Neuronal stem cell (in vitro differentiated cells): ENCODE measurements at regions not wholly inside any gene's neighbourhood (a gene's known extent, or its start where the extent isn't known, plus 50 kb on each side); places are given as distances from the start of the nearest gene placed in this dataset.

ENCODE experiments used
- DNase-seq: peaks from one replicate; pipeline ENCODE4 v3.0.0-alpha.2; 2013; ENCODE audit warnings: low spot score
- H2AFZ ChIP-seq: one replicate; pipeline ENCODE4 v1.6.1; 2013; ENCODE audit warnings: mild to moderate bottlenecking, low read length, inconsistent platforms
- H2AK5ac ChIP-seq: 2 replicates; pipeline ENCODE4 v1.6.1; 2013; ENCODE audit warnings: low read depth, mild to moderate bottlenecking, inconsistent platforms, low read length, moderate library complexity, mixed read lengths
- H2BK120ac ChIP-seq: 2 replicates; pipeline ENCODE4 v1.6.1; 2013; ENCODE audit warnings: low read depth, mild to moderate bottlenecking, inconsistent platforms, low read length, moderate library complexity, mixed read lengths
- H2BK12ac ChIP-seq: one replicate; pipeline ENCODE4 v1.6.1; 2013; ENCODE audit warnings: low read length, inconsistent platforms
- H2BK15ac ChIP-seq: 2 replicates; pipeline ENCODE4 v1.6.1; 2013; ENCODE audit warnings: mild to moderate bottlenecking, low read length, inconsistent platforms, mixed read lengths
- H2BK5ac ChIP-seq: one replicate; pipeline ENCODE4 v1.6.1; 2013; ENCODE audit warnings: inconsistent platforms, mild to moderate bottlenecking, low read length, moderate library complexity
- H3K14ac ChIP-seq: one replicate; pipeline ENCODE4 v1.6.1; 2013; ENCODE audit warnings: low read length, inconsistent platforms
- H3K18ac ChIP-seq: 2 replicates; pipeline ENCODE4 v1.6.1; 2013; ENCODE audit warnings: low read length, inconsistent platforms
- H3K23ac ChIP-seq: 2 replicates; pipeline ENCODE4 v1.6.1; 2013; ENCODE audit warnings: low read depth, mild to moderate bottlenecking, mixed read lengths, low read length, inconsistent platforms; ENCODE audit not compliant: poor library complexity
- H3K27ac ChIP-seq: replicated peaks from 3 replicates; pipeline ENCODE4 v1.5.1; 2013; ENCODE audit warnings: low read length, inconsistent platforms
- H3K27me3 ChIP-seq, 3 experiments: 2 replicates each; pipeline ENCODE4 v1.6.1; 2013; ENCODE audit warnings: low read length in 3 of 3, mild to moderate bottlenecking in 2 of 3, inconsistent platforms in 1 of 3, low read depth in 1 of 3, mixed read lengths in 1 of 3, moderate library complexity in 1 of 3; ENCODE audit not compliant: control insufficient read depth in 3 of 3, insufficient read depth in 3 of 3
- H3K36me3 ChIP-seq, 2 donors: replicated peaks in 1 of 2; 2 replicates each; pipeline ENCODE4 v1.6.1; 2013; ENCODE audit warnings: low read length in 2 of 2; ENCODE audit not compliant: control insufficient read depth in 2 of 2, insufficient read depth in 2 of 2
- H3K4ac ChIP-seq: 2 replicates; pipeline ENCODE4 v1.6.1; 2013; ENCODE audit warnings: inconsistent platforms, mild to moderate bottlenecking, low read length, moderate library complexity
- H3K4me1 ChIP-seq, 2 donors: 1 replicate in 1 of 2; 2 replicates in 1 of 2; pipeline ENCODE4 v1.6.1; 2013; ENCODE audit warnings: low read length in 2 of 2, low read depth in 1 of 2; ENCODE audit not compliant: control insufficient read depth in 2 of 2, insufficient read depth in 1 of 2
- H3K4me2 ChIP-seq: one replicate; pipeline ENCODE4 v1.6.1; 2013; ENCODE audit warnings: mild to moderate bottlenecking, low read length, inconsistent platforms; ENCODE audit not compliant: insufficient read depth, poor library complexity, severe bottlenecking
- H3K4me3 ChIP-seq, 2 donors: 2 replicates each; pipeline ENCODE4 v1.5.1; 2013; ENCODE audit warnings: low read length in 2 of 2, mild to moderate bottlenecking in 2 of 2, inconsistent platforms in 1 of 2, moderate library complexity in 1 of 2
- H3K79me1 ChIP-seq: one replicate; pipeline ENCODE4 v1.6.1; 2013; ENCODE audit warnings: low read depth, mild to moderate bottlenecking, inconsistent platforms, low read length, moderate library complexity
- H3K9ac ChIP-seq: one replicate; pipeline ENCODE4 v1.6.1; 2013; ENCODE audit warnings: mild to moderate bottlenecking, low read depth, low read length, inconsistent platforms; ENCODE audit not compliant: poor library complexity
- H3K9me3 ChIP-seq, 2 donors: replicated peaks in 1 of 2; 2 replicates each; pipeline versions ENCODE3 to v1.6.1; 2013; ENCODE audit warnings: low read length in 2 of 2, mild to moderate bottlenecking in 2 of 2, inconsistent platforms in 1 of 2, low read depth in 1 of 2, mixed read lengths in 1 of 2, moderate library complexity in 1 of 2; ENCODE audit not compliant: control insufficient read depth in 2 of 2, insufficient read depth in 1 of 2
- H4K8ac ChIP-seq: one replicate; pipeline ENCODE4 v1.6.1; 2013; ENCODE audit warnings: low read depth, mild to moderate bottlenecking, inconsistent platforms, low read length, moderate library complexity
- H4K91ac ChIP-seq: one replicate; pipeline ENCODE4 v1.6.1; 2013; ENCODE audit warnings: low read length, low read depth, mild to moderate bottlenecking, inconsistent platforms; ENCODE audit not compliant: poor library complexity
- WGBS, 2 donors: extraction: QIAGEN DNeasy Blood & Tissue Kit; methylation state at CpG; one replicate each; pipeline ENCODE4 v1.1.7; 2013; ENCODE audit warnings: missing lambda C conversion rate in 2 of 2, mixed read lengths in 1 of 2; ENCODE audit not compliant: insufficient read length in 2 of 2, insufficient replicate concordance in 1 of 2; ENCODE audit errors: extremely low coverage in 2 of 2; 5-methylcytosine and 5-hydroxymethylcytosine counted together

- peak overlapping the region; percentile 7 for H2BK12ac ChIP-seq
- no CpG with 5 or more reads among the region's 24 CpGs for WGBS, 2 donors
These were observed 123.7 kb upstream of the IRX4 start for GRCh38 chr5:2006193-2006970.

GRCh38 chr5:2005101-2006041, 122.6 kb upstream of the IRX4 start:
- Histone ChIP-seq H3K79me1 (peaks cover 2% of the 10 kb centered on the region), H2BK15ac (no peak overlapping the region), H3K4me1 (no peaks in the 10 kb centered on the region), H3K4ac (no peak overlapping the region), H3K36me3 (no peaks in the 10 kb centered on the region), H4K91ac (no peak overlapping the region), H3K4me2 (no peak overlapping the region), H2BK5ac (peak overlapping the region; percentile 77), H2AFZ (no peak overlapping the region), H3K9me3 (no peaks in the 10 kb centered on the region), H3K4me3 (no peak overlapping the region), H3K18ac (peak overlapping the region; percentile 80), H3K14ac (no peak overlapping the region), H4K8ac (peak overlapping the region; percentile 56), H3K27ac (no peak overlapping the region), H2AK5ac (peak overlapping the region; percentile 70), H2BK12ac (no peak overlapping the region), H3K23ac (no peak overlapping the region), H3K27me3 (peaks cover 0 to 8% (median 0%) of the 10 kb centered on the region in 3 experiments), H2BK120ac (peak overlapping the region; percentile 26), H3K9ac (no peak overlapping the region)
- WGBS, 2 donors = no CpG with 5 or more reads among the region's 35 CpGs
- no peak for DNase-seq

More at GRCh38 chr5:2006193-2006970, 123.7 kb upstream of the IRX4 start:
- Histone ChIP-seq H2BK5ac (peak overlapping the region; percentile 82), H3K9me3 (no peaks in the 10 kb centered on the region), H3K36me3 (no peaks in the 10 kb centered on the region), H3K23ac (no peak overlapping the region), H2BK120ac (no peak overlapping the region), H2AK5ac (peak overlapping the region; percentile 89), H3K4me3 (no peak overlapping the region), H4K91ac (no peak overlapping the region), H3K18ac (peak overlapping the region; percentile 42), H3K79me1 (peaks cover 2% of the 10 kb centered on the region), H3K27ac (no peak overlapping the region), H2BK15ac (peak overlapping the region; percentile 91), H3K27me3 (peaks cover 0 to 8% (median 0%) of the 10 kb centered on the region in 3 experiments), H3K9ac (no peak overlapping the region), H3K4me2 (no peak overlapping the region), H4K8ac (no peak overlapping the region), H2AFZ (no peak overlapping the region), H3K14ac (no peak overlapping the region), H3K4me1 (no peaks in the 10 kb centered on the region), H3K4ac (no peak overlapping the region)
- DNase-seq = no peak

GRCh38 chr5:2003690-2004365, 121.1 kb upstream of the IRX4 start:
- H3K36me3 ChIP-seq = no peaks in the 10 kb centered on the region
- H4K91ac ChIP-seq = no peak overlapping the region
- no peak overlapping the region for H3K9ac ChIP-seq
- H3K9me3 ChIP-seq = no peaks in the 10 kb centered on the region
- no peak overlapping the region for H3K27ac ChIP-seq
- H2BK12ac ChIP-seq = no peak overlapping the region
- H3K4me1 ChIP-seq = no peaks in the 10 kb centered on the region
- H2BK5ac ChIP-seq = no peak overlapping the region
- H3K27me3 ChIP-seq = peaks cover 0 to 8% (median 0%) of the 10 kb centered on the region in 3 experiments
- H3K4me3 ChIP-seq = no peak overlapping the region
- no peak overlapping the region for H2AFZ ChIP-seq
- H3K79me1 ChIP-seq = no peaks in the 10 kb centered on the region
- no peak overlapping the region for H3K14ac ChIP-seq
- no peak overlapping the region for H3K4ac ChIP-seq
- H3K23ac ChIP-seq = no peak overlapping the region
- H2BK15ac ChIP-seq = no peak overlapping the region
- no peak overlapping the region for H2AK5ac ChIP-seq
- peak overlapping the region; percentile 1 for H3K18ac ChIP-seq
- no peak overlapping the region for H2BK120ac ChIP-seq
- H4K8ac ChIP-seq = no peak overlapping the region
- no peak overlapping the region for H3K4me2 ChIP-seq
- DNase-seq = no peak
- WGBS, 2 donors = no CpG with 5 or more reads among the region's 20 CpGs
